CD14-positive monocyte (primary cell): ENCODE measurements at regions not wholly inside any gene's neighbourhood (a gene's known extent, or its start where the extent isn't known, plus 50 kb on each side); places are given as distances from the start of the nearest gene placed in this dataset.

Experiments
- DNase-seq, 3 donors: peaks; one replicate each; pipeline ENCODE4 v3.0.0-alpha.2; 2011 to 2022
- H2AFZ ChIP-seq: 2 replicates; pipeline ENCODE4 v1.6.0; 2012; ENCODE audit warnings: mild to moderate bottlenecking, low read depth, low read length, inconsistent platforms; ENCODE audit not compliant: insufficient read depth, poor library complexity, severe bottlenecking
- H3K27ac ChIP-seq, 2 donors: 1 replicate in 1 of 2; 2 replicates in 1 of 2; pipeline ENCODE4 v1.5.1; 2012 to 2013; ENCODE audit warnings: low read length in 2 of 2, control low read depth in 1 of 2, inconsistent platforms in 1 of 2, low read depth in 1 of 2, mild to moderate bottlenecking in 1 of 2
- H3K27me3 ChIP-seq, 2 donors: one replicate each; pipeline versions ENCODE4 v1.6.0 to v1.6.1; 2011 to 2013; ENCODE audit warnings: low read length in 2 of 2; ENCODE audit not compliant: control insufficient read depth in 2 of 2, insufficient read depth in 2 of 2
- H3K36me3 ChIP-seq, 2 donors: replicated peaks in 1 of 2; 1 replicate in 1 of 2; 2 replicates in 1 of 2; pipeline versions ENCODE4 v1.5.1 to v1.6.1; 2012 to 2013; ENCODE audit warnings: low read length in 2 of 2, control low read depth in 1 of 2, inconsistent platforms in 1 of 2, mild to moderate bottlenecking in 1 of 2; ENCODE audit not compliant: insufficient read depth in 2 of 2, control insufficient read depth in 1 of 2
- H3K4me1 ChIP-seq, 2 donors: 1 replicate in 1 of 2; 2 replicates in 1 of 2; pipeline versions ENCODE4 v1.5.1 to v1.6.1; 2012 to 2013; ENCODE audit warnings: low read length in 2 of 2, control low read depth in 1 of 2, inconsistent platforms in 1 of 2, mild to moderate bottlenecking in 1 of 2, moderate library complexity in 1 of 2; ENCODE audit not compliant: insufficient read depth in 2 of 2, control insufficient read depth in 1 of 2
- H3K4me2 ChIP-seq: replicated peaks from 2 replicates; pipeline ENCODE3; 2012; ENCODE audit warnings: low read length, moderate library complexity, mild to moderate bottlenecking; ENCODE audit not compliant: poor library complexity, severe bottlenecking; ENCODE audit errors: extremely low read depth
- H3K4me3 ChIP-seq, 3 experiments: fragments of 200-600 bp in 1 of 3; sonication (generic) in 1 of 3; replicated peaks in 1 of 3; 1 replicate in 2 of 3; 2 replicates in 1 of 3; pipeline ENCODE4 v1.5.1; 2011 to 2013; ENCODE audit warnings: low read length in 3 of 3, mild to moderate bottlenecking in 3 of 3, control low read depth in 2 of 3, low read depth in 2 of 3, inconsistent platforms in 1 of 3, moderate library complexity in 1 of 3
- H3K79me2 ChIP-seq: 2 replicates; pipeline ENCODE4 v1.6.0; 2012; ENCODE audit warnings: mild to moderate bottlenecking, control low read depth, inconsistent platforms, low read length, moderate library complexity; ENCODE audit not compliant: insufficient read depth
- H3K9ac ChIP-seq: 2 replicates; pipeline ENCODE4 v1.6.0; 2017; ENCODE audit warnings: low read length, mild to moderate bottlenecking; ENCODE audit not compliant: insufficient read depth, poor library complexity, severe bottlenecking
- H3K9me3 ChIP-seq, 2 donors: replicated peaks in 1 of 2; 1 replicate in 1 of 2; 2 replicates in 1 of 2; pipeline versions ENCODE4 v1.5.1 to v1.6.1; 2012 to 2013; ENCODE audit warnings: low read length in 2 of 2, control low read depth in 1 of 2; ENCODE audit not compliant: control insufficient read depth in 1 of 2, insufficient read depth in 1 of 2
- H4K20me1 ChIP-seq: 2 replicates; pipeline ENCODE4 v1.6.0; 2012; ENCODE audit warnings: mild to moderate bottlenecking, low read length, control low read depth, moderate library complexity; ENCODE audit not compliant: insufficient read depth
- H3K27ac Mint-ChIP-seq, 7 donors: one replicate each; pipeline ENCODE4 v1.8.0; 2020; ENCODE audit warnings: mild to moderate bottlenecking in 7 of 7, mixed read lengths in 7 of 7, moderate library complexity in 6 of 7, inconsistent platforms in 2 of 7
- H3K27me3 Mint-ChIP-seq, 3 donors: one replicate each; pipeline ENCODE4 v1.8.0; 2021 to 2022; ENCODE audit warnings: low read depth in 3 of 3, mild to moderate bottlenecking in 3 of 3, mixed read lengths in 3 of 3, moderate library complexity in 3 of 3, inconsistent platforms in 1 of 3
- H3K36me3 Mint-ChIP-seq, 2 donors: one replicate each; pipeline ENCODE4 v1.8.0; 2020; ENCODE audit warnings: mixed read lengths in 2 of 2, inconsistent platforms in 1 of 2, mild to moderate bottlenecking in 1 of 2
- H3K4me1 Mint-ChIP-seq: one replicate; pipeline ENCODE4 v1.8.0; 2020; ENCODE audit warnings: mild to moderate bottlenecking, mixed read lengths
- H3K4me3 Mint-ChIP-seq, 2 donors: one replicate each; pipeline ENCODE4 v1.8.0; 2020; ENCODE audit warnings: mild to moderate bottlenecking in 2 of 2, mixed read lengths in 2 of 2, moderate library complexity in 1 of 2
- H3K9me3 Mint-ChIP-seq, 7 donors: one replicate each; pipeline ENCODE4 v1.8.0; 2020 to 2022; ENCODE audit warnings: mixed read lengths in 7 of 7, mild to moderate bottlenecking in 6 of 7, moderate library complexity in 6 of 7, inconsistent platforms in 2 of 7
- CTCF ChIP-seq: fragments of 200-600 bp; IDR thresholded peaks from one replicate; pipeline ENCODE4 v1.8.0; 2022; ENCODE audit warnings: antibody characterized with exemption, mild to moderate bottlenecking
- WGBS: methylation state at CpG from one replicate; pipeline ENCODE4 v1.1.5; 2013; ENCODE audit warnings: missing lambda C conversion rate; ENCODE audit not compliant: insufficient coverage; 5-methylcytosine and 5-hydroxymethylcytosine counted together
- intact Hi-C, 2 donors: fragments of 100-400 bp; cut with micrococcal nuclease; formaldehyde crosslinking; loops; one replicate each; pipeline versions ENCODE4 v1.15.0 to v1.15.1; 2023

- no peak for DNase-seq
- no peak overlapping the region for H3K27ac ChIP-seq
- Mint-ChIP-seq H3K27me3 (peaks cover 32 to 57% (median 43%) of the 10 kb centered on the region in 3 donors), H3K4me3 (no peak overlapping the region), H3K4me1 (peaks cover 6% of the 10 kb centered on the region), H3K9me3 (peaks cover 0 to 7% (median 2%) of the 10 kb centered on the region in 7 donors), H3K36me3 (no peaks in the 10 kb centered on the region), H3K27ac (no peak overlapping the region)
- H3K79me2 ChIP-seq = no peaks in the 10 kb centered on the region
- H3K9ac ChIP-seq = no peak overlapping the region
- no peak overlapping the region for H3K4me2 ChIP-seq
- H3K9me3 ChIP-seq = no peaks in the 10 kb centered on the region
- no peaks in the 10 kb centered on the region for H4K20me1 ChIP-seq
- no peak overlapping the region for H3K4me3 ChIP-seq
- no peaks in the 10 kb centered on the region for H3K36me3 ChIP-seq
- WGBS = no CpG with 5 or more reads among the region's 7 CpGs
- H2AFZ ChIP-seq = no peak overlapping the region
- TF ChIP-seq CTCF = no peak
- H3K4me1 ChIP-seq = peaks cover under 1% of the 10 kb centered on the region in 2 donors
- intact Hi-C loops = no loop called here
- H3K27me3 ChIP-seq = peaks cover 54 to 62% of the 10 kb centered on the region in 2 donors
These were observed 78.4 kb downstream of the FAM9B start for GRCh38 chrX:8955511-8955910.

GRCh38 chrX:8946563-8946962, 87.4 kb downstream of the FAM9B start:
- Histone ChIP-seq H3K36me3 (no peaks in the 10 kb centered on the region), H3K27ac (no peak overlapping the region), H3K4me1 (no peaks in the 10 kb centered on the region), H3K27me3 (peaks cover 8 to 14% of the 10 kb centered on the region in 2 donors), H2AFZ (no peak overlapping the region), H3K4me2 (no peak overlapping the region), H4K20me1 (no peaks in the 10 kb centered on the region), H3K9me3 (no peaks in the 10 kb centered on the region), H3K4me3 (no peak overlapping the region), H3K9ac (no peak overlapping the region), H3K79me2 (no peaks in the 10 kb centered on the region)
- DNase-seq = no peak
- no peak for TF ChIP-seq CTCF
- no peak overlapping the region for H3K4me3 Mint-ChIP-seq
- intact Hi-C loops = no loop called here
- H3K36me3 Mint-ChIP-seq = no peaks in the 10 kb centered on the region
- WGBS = no CpG with 5 or more reads among the region's 2 CpGs
- peaks cover 14 to 30% (median 16%) of the 10 kb centered on the region in 3 donors for H3K27me3 Mint-ChIP-seq
- H3K9me3 Mint-ChIP-seq = peaks cover 0 to 2% (median 0%) of the 10 kb centered on the region in 7 donors
- H3K27ac Mint-ChIP-seq = peak overlapping the region in 1 of 7 donors; percentile 21
- H3K4me1 Mint-ChIP-seq = no peaks in the 10 kb centered on the region
